ENCODE measurements at regions not wholly inside any gene's neighbourhood (a gene's known extent, or its start where the extent isn't known, plus 50 kb on each side); places are given as distances from the start of the nearest gene placed in this dataset.
"Not testable (repeated sequence)": the region's sequence is repeated elsewhere in the genome, so short reads cannot be mapped to it uniquely, and the experiment has no call there.

DNA sequence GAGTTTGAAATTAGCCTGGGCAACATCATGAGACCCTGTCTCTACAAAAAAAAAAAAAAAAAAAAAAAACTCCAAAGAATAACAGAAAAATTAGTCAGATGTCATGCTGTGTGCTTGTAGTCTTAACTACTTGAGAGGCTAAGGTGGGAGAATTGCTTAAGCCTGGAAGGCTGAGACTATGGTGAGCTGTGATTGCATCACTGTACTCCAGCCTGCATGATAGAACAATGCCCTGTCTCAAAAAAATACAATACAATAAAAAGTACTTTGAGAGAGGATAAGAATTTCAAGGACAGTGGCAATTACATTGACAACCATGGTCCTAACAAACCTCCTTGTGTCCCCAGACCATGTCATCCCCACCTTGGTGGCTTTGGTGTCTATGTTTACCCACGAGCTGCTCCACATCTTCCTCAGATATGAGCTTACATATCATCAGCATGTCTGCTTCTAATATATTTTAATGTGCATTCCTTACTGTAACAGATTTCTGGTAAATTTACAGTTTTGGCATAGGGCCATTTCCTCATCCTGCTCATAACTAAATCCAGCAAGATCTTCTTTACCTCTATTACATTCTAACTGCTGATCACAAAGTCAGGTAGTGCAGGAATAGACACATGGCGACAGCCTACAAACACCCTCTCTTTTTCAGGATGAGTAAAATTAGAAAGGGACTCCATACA, 437.7 kb upstream of the HNRNPA3 start:
- Mint-ChIP-seq H3K9me3 (peaks cover 9% of the 10 kb centered on the region), H3K4me1 (ENCODE audit: low read depth) (no peaks in the 10 kb centered on the region), H3K4me3 (ENCODE audit: low read depth) (no peak overlapping the region), H3K27ac (no peak overlapping the region), H3K36me3 (ENCODE audit: low read depth) (no peaks in the 10 kb centered on the region), H3K27me3 (ENCODE audit: low read depth) (peaks cover 4% of the 10 kb centered on the region)
- DNase-seq (ENCODE audit: low spot score) = no peak
- intact Hi-C loops (cut with micrococcal nuclease) = no loop called here

DNA sequence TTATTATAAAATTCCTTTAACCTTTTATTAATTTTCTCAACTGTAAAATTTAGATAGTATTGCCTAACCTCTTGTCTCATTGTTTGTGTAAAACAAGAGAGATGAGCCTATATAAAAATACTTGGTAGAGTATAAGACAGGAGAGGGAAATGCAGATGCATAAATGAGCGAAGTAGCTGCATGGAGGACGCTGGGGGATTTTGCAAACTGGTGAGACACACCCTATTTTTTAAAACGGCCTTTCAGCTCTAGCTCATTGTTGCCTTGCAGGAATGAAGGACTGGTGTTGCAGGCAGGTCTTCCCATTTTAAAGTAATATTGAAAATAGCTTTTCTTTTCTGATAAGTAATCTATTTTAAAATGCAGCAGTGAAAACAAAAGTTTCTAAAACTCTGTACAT, 435.3 kb upstream of the HNRNPA3 start:
- Mint-ChIP-seq H3K27ac (no peak overlapping the region), H3K36me3 (ENCODE audit: low read depth) (peaks cover 11% of the 10 kb centered on the region), H3K9me3 (peaks cover 28% of the 10 kb centered on the region), H3K4me3 (ENCODE audit: low read depth) (no peak overlapping the region), H3K27me3 (ENCODE audit: low read depth) (peaks cover 4% of the 10 kb centered on the region), H3K4me1 (ENCODE audit: low read depth) (peaks cover 7% of the 10 kb centered on the region)
- no peak for DNase-seq (ENCODE audit: low spot score)
- intact Hi-C loops (cut with micrococcal nuclease) = no loop called here

DNA sequence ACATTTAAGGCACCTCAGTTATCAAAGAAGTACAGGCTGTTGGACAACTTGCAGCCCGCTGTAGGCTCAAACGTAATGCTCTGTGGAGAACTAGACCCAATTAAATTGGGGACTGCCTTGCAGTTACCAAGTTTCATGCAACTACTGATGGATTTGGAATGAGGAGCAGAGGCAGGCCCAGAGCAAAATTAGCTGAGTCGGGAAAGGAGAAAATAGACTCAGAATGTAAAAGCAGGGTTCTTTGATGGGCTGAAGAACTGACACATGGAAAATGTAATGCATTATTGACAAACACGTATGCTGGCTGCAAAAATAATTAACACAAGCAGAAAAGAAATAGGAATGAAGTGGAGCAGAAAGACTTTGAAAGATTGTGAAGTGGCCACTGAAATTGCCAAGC, 432.7 kb upstream of the HNRNPA3 start:
- peaks cover 7% of the 10 kb centered on the region for H3K4me1 Mint-ChIP-seq (ENCODE audit: low read depth)

DNA sequence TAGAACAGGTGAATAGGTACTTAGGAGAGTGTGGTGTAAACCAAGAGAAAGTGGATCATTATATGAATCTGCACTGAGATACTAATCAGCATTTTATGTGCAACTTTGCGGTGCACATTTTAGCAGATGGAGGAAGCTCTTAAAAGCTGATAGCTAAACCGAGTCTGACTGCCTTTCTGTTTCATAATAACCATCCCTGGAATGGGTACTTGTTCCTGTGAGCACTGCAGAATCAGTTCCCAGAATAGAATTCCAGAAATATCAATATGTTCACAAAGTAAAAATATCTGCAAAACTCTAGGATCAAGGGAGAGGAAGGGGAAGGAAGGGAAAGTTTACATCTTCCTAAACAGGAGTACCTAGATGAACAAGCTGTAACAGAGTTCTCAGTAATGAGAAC, 432.2 kb upstream of the HNRNPA3 start:
- no peak overlapping the region for H3K4me3 Mint-ChIP-seq (ENCODE audit: low read depth)
- peaks cover 8% of the 10 kb centered on the region for H3K27me3 Mint-ChIP-seq (ENCODE audit: low read depth)
- no peak overlapping the region for H3K27ac Mint-ChIP-seq
- no peak for DNase-seq (ENCODE audit: low spot score)
- H3K9me3 Mint-ChIP-seq = peaks cover 27% of the 10 kb centered on the region
- intact Hi-C loops (cut with micrococcal nuclease) = no loop called here
- peaks cover 7% of the 10 kb centered on the region for H3K4me1 Mint-ChIP-seq (ENCODE audit: low read depth)
- H3K36me3 Mint-ChIP-seq (ENCODE audit: low read depth) = peaks cover 16% of the 10 kb centered on the region

More for the DNA sequence above, 432.7 kb upstream of the HNRNPA3 start:
- H3K4me3 Mint-ChIP-seq (ENCODE audit: low read depth) = no peak overlapping the region
- peaks cover 27% of the 10 kb centered on the region for H3K9me3 Mint-ChIP-seq
- peaks cover 7% of the 10 kb centered on the region for H3K27me3 Mint-ChIP-seq (ENCODE audit: low read depth)
- no peak overlapping the region for H3K27ac Mint-ChIP-seq
- peaks cover 16% of the 10 kb centered on the region for H3K36me3 Mint-ChIP-seq (ENCODE audit: low read depth)
- intact Hi-C loops (cut with micrococcal nuclease) = no loop called here
- DNase-seq (ENCODE audit: low spot score) = no peak

DNA sequence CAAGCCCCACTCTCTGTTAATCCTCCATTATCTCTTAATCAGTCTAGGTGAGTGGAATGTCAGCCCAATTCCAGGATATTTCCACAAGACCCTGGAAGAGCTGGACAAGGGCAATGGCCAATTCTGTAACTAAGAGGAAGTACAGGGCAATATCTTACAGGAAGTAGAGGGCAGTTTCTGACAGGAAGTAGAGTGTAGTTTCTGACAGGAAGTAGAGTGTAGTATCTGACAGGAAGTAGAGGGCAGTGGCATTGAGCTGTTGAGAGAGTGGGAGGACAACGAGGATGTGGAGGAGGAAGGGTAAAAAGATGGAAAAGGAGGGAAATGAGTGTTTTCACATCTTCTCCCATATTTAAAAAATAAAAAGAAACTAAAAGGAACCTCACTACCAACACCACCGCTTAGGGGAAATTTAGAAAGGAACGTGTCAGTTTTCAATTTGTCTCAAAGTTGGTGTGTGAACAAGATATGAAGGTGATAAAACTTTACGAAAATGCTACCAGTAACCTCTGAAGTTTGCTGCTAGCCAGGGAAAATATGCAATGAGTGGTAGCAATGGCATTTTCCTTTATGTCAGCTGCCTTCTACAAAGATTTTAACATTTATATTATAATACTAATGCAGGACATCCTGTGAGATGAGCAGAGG, 430.9 kb upstream of the HNRNPA3 start:
- intact Hi-C loops (cut with micrococcal nuclease) = no loop called here
- Mint-ChIP-seq H3K27ac (peak overlapping the region; percentile 20), H3K9me3 (peaks cover 27% of the 10 kb centered on the region), H3K4me3 (ENCODE audit: low read depth) (no peak overlapping the region), H3K27me3 (ENCODE audit: low read depth) (peaks cover 10% of the 10 kb centered on the region), H3K4me1 (ENCODE audit: low read depth) (peaks cover 7% of the 10 kb centered on the region), H3K36me3 (ENCODE audit: low read depth) (peaks cover 16% of the 10 kb centered on the region)
- no peak for DNase-seq (ENCODE audit: low spot score)

DNA sequence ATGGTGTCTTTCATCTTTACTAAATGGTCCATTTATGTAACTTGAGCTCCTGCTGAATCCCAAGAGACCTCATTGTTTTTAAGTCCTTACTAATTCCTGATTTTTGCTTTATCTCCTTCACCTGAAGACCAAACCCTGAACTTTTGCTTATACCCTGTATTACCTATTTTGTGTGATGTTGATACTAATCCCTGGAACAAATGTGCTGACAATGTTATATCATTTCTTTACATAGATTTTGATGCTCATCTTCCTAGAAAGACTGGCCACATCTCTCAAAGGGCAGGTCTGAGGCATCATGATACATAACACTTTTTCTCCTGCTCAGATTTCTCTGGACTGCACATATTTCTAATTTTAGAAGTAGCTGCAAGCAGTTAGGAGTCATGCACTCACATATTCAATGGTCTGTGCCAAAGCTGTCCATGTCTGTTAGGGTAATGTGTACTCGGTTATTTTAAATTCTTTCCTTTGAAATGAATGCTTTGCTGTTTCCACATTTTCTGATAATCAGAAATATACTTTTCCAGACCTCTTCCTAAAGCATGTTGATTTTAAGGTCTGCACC, 427.9 kb upstream of the HNRNPA3 start:
- H3K27ac Mint-ChIP-seq = no peak overlapping the region
- H3K36me3 Mint-ChIP-seq (ENCODE audit: low read depth) = peaks cover 16% of the 10 kb centered on the region
- peaks cover 7% of the 10 kb centered on the region for H3K4me1 Mint-ChIP-seq (ENCODE audit: low read depth)
- no peak for DNase-seq (ENCODE audit: low spot score)
- H3K27me3 Mint-ChIP-seq (ENCODE audit: low read depth) = peaks cover 9% of the 10 kb centered on the region
- intact Hi-C loops (cut with micrococcal nuclease) = no loop called here
- H3K9me3 Mint-ChIP-seq = peaks cover 27% of the 10 kb centered on the region
- H3K4me3 Mint-ChIP-seq (ENCODE audit: low read depth) = no peak overlapping the region

DNA sequence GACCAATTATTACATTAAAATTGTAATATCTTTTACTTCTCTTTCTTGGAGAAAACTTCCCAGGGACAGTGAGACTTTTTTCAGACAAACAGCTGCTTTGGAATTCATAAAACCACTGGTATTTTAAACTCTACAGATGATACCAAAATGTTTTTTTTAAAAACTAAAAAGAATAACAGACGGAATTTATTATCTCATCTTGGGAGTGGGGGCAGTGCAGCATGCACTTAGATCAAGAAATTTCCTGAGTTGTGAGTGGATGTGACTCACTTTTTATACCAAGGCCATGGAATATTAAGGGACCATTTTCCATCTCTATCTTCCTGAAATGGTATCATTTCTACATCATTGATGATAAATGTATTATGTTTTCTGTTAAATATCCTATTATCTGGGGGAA, 422.8 kb upstream of the HNRNPA3 start:
- peaks cover 27% of the 10 kb centered on the region for H3K27me3 Mint-ChIP-seq (ENCODE audit: low read depth)
- H3K4me1 Mint-ChIP-seq (ENCODE audit: low read depth) = no peaks in the 10 kb centered on the region
- H3K4me3 Mint-ChIP-seq (ENCODE audit: low read depth) = no peak overlapping the region
- intact Hi-C loops (cut with micrococcal nuclease) = no loop called here
- DNase-seq (ENCODE audit: low spot score) = no peak
- H3K9me3 Mint-ChIP-seq = no peaks in the 10 kb centered on the region
- H3K36me3 Mint-ChIP-seq (ENCODE audit: low read depth) = no peaks in the 10 kb centered on the region
- no peak overlapping the region for H3K27ac Mint-ChIP-seq

DNA sequence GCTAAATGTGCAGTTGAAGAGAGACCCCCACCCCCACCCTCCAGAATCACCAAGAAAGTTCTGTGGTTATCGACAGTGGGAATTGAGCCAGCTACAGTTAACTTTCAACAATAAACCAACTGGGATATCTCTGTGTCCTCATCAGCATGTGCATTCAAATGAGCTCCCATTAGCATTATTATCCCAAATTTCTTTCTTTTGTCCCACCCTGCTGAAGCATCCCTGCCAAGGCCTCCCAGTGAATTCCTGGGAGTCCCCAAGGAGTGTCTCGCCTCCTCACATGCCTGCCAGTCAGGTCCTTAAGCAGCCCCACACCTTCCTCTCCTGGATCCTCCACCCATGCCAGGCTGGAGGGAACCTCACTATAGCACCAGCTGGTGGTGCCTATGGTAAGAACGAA, 422.1 kb upstream of the HNRNPA3 start:
- H3K27ac Mint-ChIP-seq = no peak overlapping the region
- H3K4me3 Mint-ChIP-seq (ENCODE audit: low read depth) = no peak overlapping the region
- H3K4me1 Mint-ChIP-seq (ENCODE audit: low read depth) = no peaks in the 10 kb centered on the region
- peaks cover 25% of the 10 kb centered on the region for H3K27me3 Mint-ChIP-seq (ENCODE audit: low read depth)
- no peaks in the 10 kb centered on the region for H3K36me3 Mint-ChIP-seq (ENCODE audit: low read depth)
- intact Hi-C loops (cut with micrococcal nuclease) = no loop called here
- H3K9me3 Mint-ChIP-seq = no peaks in the 10 kb centered on the region
- DNase-seq (ENCODE audit: low spot score) = no peak

DNA sequence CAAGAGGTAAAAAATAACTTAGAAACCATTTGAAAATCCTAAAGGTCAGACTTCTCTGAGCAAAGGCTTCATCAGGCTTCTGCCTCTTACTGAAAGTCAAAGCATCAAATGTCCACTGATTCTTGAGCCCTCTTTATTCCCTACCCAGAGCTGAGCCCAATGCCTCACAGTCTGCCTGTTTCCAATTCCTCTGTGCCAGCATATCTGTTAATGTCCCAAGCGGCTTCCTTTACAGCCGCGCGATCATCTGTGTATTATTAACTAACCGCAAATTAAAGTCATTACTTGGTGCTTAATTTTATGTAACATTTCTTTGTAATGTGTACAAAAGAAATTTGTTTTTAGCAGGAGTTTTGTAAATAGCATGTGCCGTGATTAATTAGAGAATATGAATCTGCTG, 418.8 kb upstream of the HNRNPA3 start:
- H3K27me3 Mint-ChIP-seq (ENCODE audit: low read depth) = peaks cover 24% of the 10 kb centered on the region
- H3K4me3 Mint-ChIP-seq (ENCODE audit: low read depth) = no peak overlapping the region
- no peak overlapping the region for H3K27ac Mint-ChIP-seq
- no peaks in the 10 kb centered on the region for H3K4me1 Mint-ChIP-seq (ENCODE audit: low read depth)
- DNase-seq (ENCODE audit: low spot score) = no peak
- no peaks in the 10 kb centered on the region for H3K9me3 Mint-ChIP-seq
- intact Hi-C loops (cut with micrococcal nuclease) = no loop called here
- no peaks in the 10 kb centered on the region for H3K36me3 Mint-ChIP-seq (ENCODE audit: low read depth)

DNA sequence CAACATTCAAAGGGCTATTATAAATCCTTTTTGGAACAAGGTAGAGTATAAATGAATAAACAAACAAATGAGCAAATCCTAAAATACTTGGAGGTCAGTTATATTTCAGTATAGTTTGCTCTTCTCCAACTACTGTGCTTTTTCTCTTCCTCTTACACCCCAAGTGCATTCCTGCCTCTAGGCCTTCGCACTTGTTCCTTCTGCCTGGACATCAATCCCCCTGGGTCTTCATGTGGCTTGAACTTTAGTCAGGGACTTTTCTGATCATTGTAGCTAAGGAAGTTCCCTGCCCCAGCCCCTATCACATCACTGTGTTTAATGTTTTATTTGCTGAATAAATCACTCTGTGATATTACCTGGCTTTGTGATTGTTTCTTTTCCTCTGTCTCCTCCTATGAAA, 418.2 kb upstream of the HNRNPA3 start:
- H3K9me3 Mint-ChIP-seq = no peaks in the 10 kb centered on the region
- H3K27me3 Mint-ChIP-seq (ENCODE audit: low read depth) = peaks cover 24% of the 10 kb centered on the region
- H3K27ac Mint-ChIP-seq = no peak overlapping the region
- no peak overlapping the region for H3K4me3 Mint-ChIP-seq (ENCODE audit: low read depth)
- intact Hi-C loops (cut with micrococcal nuclease) = no loop called here
- DNase-seq (ENCODE audit: low spot score) = no peak
- H3K36me3 Mint-ChIP-seq (ENCODE audit: low read depth) = no peaks in the 10 kb centered on the region
- no peaks in the 10 kb centered on the region for H3K4me1 Mint-ChIP-seq (ENCODE audit: low read depth)

DNA sequence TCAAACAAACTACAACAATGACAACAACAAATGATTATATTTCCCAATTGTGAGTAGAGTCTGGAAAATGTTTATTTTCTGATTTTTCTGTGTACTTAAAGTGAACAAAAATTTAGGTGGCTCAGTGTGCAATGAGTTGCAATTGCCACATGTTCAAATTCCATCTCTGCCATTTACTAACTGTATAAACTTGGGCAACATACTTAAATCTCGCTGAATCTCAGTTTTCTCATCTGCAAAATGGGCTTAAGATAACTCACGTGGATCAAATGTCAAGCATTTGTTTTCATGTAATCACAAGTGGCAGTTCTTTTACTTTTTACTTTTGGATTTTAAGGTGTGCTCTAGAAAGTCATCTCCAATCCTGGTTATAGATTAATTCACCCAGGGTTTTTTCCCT, 416.8 kb upstream of the HNRNPA3 start:
- Mint-ChIP-seq H3K9me3 (no peaks in the 10 kb centered on the region), H3K36me3 (ENCODE audit: low read depth) (no peaks in the 10 kb centered on the region), H3K4me1 (ENCODE audit: low read depth) (no peaks in the 10 kb centered on the region), H3K4me3 (ENCODE audit: low read depth) (no peak overlapping the region), H3K27ac (no peak overlapping the region), H3K27me3 (ENCODE audit: low read depth) (peaks cover 17% of the 10 kb centered on the region)
- DNase-seq (ENCODE audit: low spot score) = no peak
- intact Hi-C loops (cut with micrococcal nuclease) = no loop called here

DNA sequence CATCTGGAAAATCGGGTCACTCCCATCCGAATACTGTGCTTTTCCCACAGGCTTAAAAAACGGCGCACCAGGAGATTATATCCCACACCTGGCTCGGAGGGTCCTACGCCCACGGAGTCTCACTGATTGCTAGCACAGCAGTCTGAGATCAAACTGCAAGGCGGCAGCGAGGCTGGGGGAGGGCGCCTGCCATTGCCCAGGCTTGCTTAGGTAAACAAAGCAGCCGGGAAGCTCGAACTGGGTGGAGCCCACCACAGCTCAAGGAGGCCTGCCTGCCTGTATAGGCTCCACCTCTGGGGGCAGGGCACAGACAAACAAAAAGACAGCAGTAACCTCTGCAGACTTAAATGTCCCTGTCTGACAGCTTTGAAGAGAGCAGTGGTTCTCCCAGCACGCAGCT, 415.9 kb upstream of the HNRNPA3 start:
- intact Hi-C loops (cut with micrococcal nuclease); H3K9me3 Mint-ChIP-seq; H3K27ac Mint-ChIP-seq; DNase-seq (ENCODE audit: low spot score); H3K4me1 Mint-ChIP-seq (ENCODE audit: low read depth); H3K36me3 Mint-ChIP-seq (ENCODE audit: low read depth); H3K4me3 Mint-ChIP-seq (ENCODE audit: low read depth): not testable (repeated sequence)
- H3K27me3 Mint-ChIP-seq (ENCODE audit: low read depth) = peaks cover 15% of the 10 kb centered on the region

DNA sequence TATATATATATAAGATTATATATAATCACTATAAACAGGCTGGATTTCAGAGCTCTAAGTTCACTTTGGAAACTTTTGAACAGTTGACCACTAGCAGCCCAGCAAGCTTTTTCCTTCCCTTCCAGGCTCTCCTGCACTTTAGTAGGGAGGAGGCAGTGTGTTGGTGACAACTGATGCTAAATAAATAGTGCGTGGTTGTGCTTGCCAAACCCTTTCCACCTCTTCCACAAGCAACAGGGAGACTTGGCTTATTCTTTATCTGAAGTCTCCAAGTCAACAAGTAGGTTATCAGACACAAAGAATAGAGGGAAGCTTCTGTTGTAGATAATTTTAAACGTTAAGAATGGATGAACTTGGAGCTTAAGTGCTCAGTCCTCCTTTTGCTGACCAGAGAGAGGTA, 408.2 kb upstream of the HNRNPA3 start:
- Mint-ChIP-seq H3K9me3 (no peaks in the 10 kb centered on the region), H3K4me3 (ENCODE audit: low read depth) (no peak overlapping the region), H3K27ac (no peak overlapping the region), H3K36me3 (ENCODE audit: low read depth) (no peaks in the 10 kb centered on the region), H3K4me1 (ENCODE audit: low read depth) (no peaks in the 10 kb centered on the region), H3K27me3 (ENCODE audit: low read depth) (peaks cover 10% of the 10 kb centered on the region)
- DNase-seq (ENCODE audit: low spot score) = no peak
- intact Hi-C loops (cut with micrococcal nuclease) = no loop called here
